Astrocyte (in vitro differentiated cells and primary cell): ENCODE measurements at regions not wholly inside any gene's neighbourhood (a gene's known extent, or its start where the extent isn't known, plus 50 kb on each side); places are given as distances from the start of the nearest gene placed in this dataset.

ENCODE experiments used
- DNase-seq: peaks from one replicate; pipeline ENCODE4 v3.0.0-alpha.2; 2010; ENCODE audit warnings: low read depth
- FAIRE-seq: peaks from 2 replicates; lab custom pipeline; 2011; peaks lifted over from hg19 to GRCh38; lab: Jason Lieb, UNC
- H2AFZ ChIP-seq: 2 replicates; pipeline ENCODE4 v1.6.0; 2012; ENCODE audit warnings: low read depth, low read length, inconsistent platforms
- H3K27ac ChIP-seq: 2 replicates; pipeline ENCODE4 v1.5.1; 2011; ENCODE audit warnings: low read depth, low read length, inconsistent platforms
- H3K27me3 ChIP-seq: 2 replicates; pipeline ENCODE4 v1.6.0; 2011; ENCODE audit warnings: low read length, inconsistent platforms; ENCODE audit not compliant: insufficient read depth
- H3K36me3 ChIP-seq: 2 replicates; pipeline ENCODE4 v1.5.1; 2011; ENCODE audit warnings: low read length, inconsistent platforms; ENCODE audit not compliant: insufficient read depth
- H3K4me1 ChIP-seq: 2 replicates; pipeline ENCODE4 v1.5.1; 2011; ENCODE audit warnings: low read length, inconsistent platforms; ENCODE audit not compliant: insufficient read depth
- H3K4me2 ChIP-seq: 2 replicates; pipeline ENCODE4 v1.6.0; 2012; ENCODE audit warnings: low read length, inconsistent platforms
- H3K4me3 ChIP-seq: 2 replicates; pipeline ENCODE4 v1.5.1; 2011; ENCODE audit warnings: low read depth, mild to moderate bottlenecking, low read length, inconsistent platforms; ENCODE audit not compliant: insufficient read depth
- H3K79me2 ChIP-seq: 2 replicates; pipeline ENCODE4 v1.6.0; 2012; ENCODE audit warnings: mild to moderate bottlenecking, low read length, inconsistent platforms; ENCODE audit not compliant: insufficient read depth
- H3K9ac ChIP-seq: 2 replicates; pipeline ENCODE4 v1.6.0; 2012; ENCODE audit warnings: mild to moderate bottlenecking, low read length, inconsistent platforms
- H3K9me3 ChIP-seq: 2 replicates; pipeline ENCODE4 v1.5.1; 2012; ENCODE audit warnings: low read depth, mild to moderate bottlenecking, low read length, inconsistent platforms; ENCODE audit not compliant: insufficient read depth
- H4K20me1 ChIP-seq: 2 replicates; pipeline ENCODE4 v1.6.0; 2012; ENCODE audit warnings: low read length, inconsistent platforms; ENCODE audit not compliant: insufficient read depth
- H3K27ac Mint-ChIP-seq: one replicate; pipeline ENCODE4 v1.8.0; 2021; ENCODE audit warnings: mild to moderate bottlenecking, mixed read lengths; ENCODE audit not compliant: unreplicated experiment
- H3K27me3 Mint-ChIP-seq: one replicate; pipeline ENCODE4 v1.8.0; 2021; ENCODE audit warnings: low read depth, mixed read lengths; ENCODE audit not compliant: unreplicated experiment
- H3K36me3 Mint-ChIP-seq: one replicate; pipeline ENCODE4 v1.8.0; 2021; ENCODE audit warnings: low read depth, mixed read lengths; ENCODE audit not compliant: unreplicated experiment
- H3K4me1 Mint-ChIP-seq: one replicate; pipeline ENCODE4 v1.8.0; 2021; ENCODE audit warnings: low read depth, mixed read lengths; ENCODE audit not compliant: unreplicated experiment
- H3K4me3 Mint-ChIP-seq: one replicate; pipeline ENCODE4 v1.8.0; 2021; ENCODE audit warnings: mild to moderate bottlenecking, moderate library complexity, mixed read lengths; ENCODE audit not compliant: unreplicated experiment
- H3K9me3 Mint-ChIP-seq: one replicate; pipeline ENCODE4 v1.8.0; 2021; ENCODE audit warnings: mild to moderate bottlenecking, mixed read lengths; ENCODE audit not compliant: unreplicated experiment
- EZH2 ChIP-seq: IDR thresholded peaks from 2 replicates; pipeline ENCODE4 v1.6.1; 2012; ENCODE audit warnings: mild to moderate bottlenecking, low read length, inconsistent platforms; ENCODE audit not compliant: insufficient read depth
- TF ChIP-seq, protein P1 (sequence below): IDR thresholded peaks from 2 replicates; pipeline ENCODE4 v1.5.1; 2011; ENCODE audit warnings: low read depth, mild to moderate bottlenecking, inconsistent platforms, low read length, moderate library complexity; ENCODE audit not compliant: insufficient read depth

DNA sequence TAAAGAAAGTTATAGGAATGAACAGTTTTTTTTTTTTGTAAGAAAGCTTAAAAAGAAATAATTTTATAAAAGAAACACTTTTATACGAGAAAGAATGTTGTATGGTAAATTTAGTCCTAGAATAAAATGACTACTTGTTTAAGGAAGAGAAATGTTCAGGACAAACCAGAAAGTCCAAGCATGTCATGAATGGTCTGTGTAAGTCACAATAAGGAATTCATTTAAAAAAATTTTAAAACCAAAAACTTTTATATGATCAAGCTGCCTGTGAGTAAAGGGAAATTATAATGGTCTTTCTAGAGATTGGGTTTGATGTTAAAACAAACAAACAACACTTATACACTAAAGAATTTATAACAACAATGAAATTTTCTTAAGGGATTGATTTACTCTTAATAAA, 858.9 kb upstream of the PCDH7 start:
- Histone ChIP-seq H3K4me3 (no peak overlapping the region), H3K9ac (no peak overlapping the region), H2AFZ (no peak overlapping the region), H4K20me1 (no peaks in the 10 kb centered on the region), H3K9me3 (peaks cover 4% of the 10 kb centered on the region), H3K4me1 (no peaks in the 10 kb centered on the region), H3K36me3 (no peaks in the 10 kb centered on the region), H3K79me2 (no peaks in the 10 kb centered on the region), H3K4me2 (no peak overlapping the region), H3K27ac (no peak overlapping the region), H3K27me3 (no peaks in the 10 kb centered on the region)
- TF ChIP-seq, protein P1, sequence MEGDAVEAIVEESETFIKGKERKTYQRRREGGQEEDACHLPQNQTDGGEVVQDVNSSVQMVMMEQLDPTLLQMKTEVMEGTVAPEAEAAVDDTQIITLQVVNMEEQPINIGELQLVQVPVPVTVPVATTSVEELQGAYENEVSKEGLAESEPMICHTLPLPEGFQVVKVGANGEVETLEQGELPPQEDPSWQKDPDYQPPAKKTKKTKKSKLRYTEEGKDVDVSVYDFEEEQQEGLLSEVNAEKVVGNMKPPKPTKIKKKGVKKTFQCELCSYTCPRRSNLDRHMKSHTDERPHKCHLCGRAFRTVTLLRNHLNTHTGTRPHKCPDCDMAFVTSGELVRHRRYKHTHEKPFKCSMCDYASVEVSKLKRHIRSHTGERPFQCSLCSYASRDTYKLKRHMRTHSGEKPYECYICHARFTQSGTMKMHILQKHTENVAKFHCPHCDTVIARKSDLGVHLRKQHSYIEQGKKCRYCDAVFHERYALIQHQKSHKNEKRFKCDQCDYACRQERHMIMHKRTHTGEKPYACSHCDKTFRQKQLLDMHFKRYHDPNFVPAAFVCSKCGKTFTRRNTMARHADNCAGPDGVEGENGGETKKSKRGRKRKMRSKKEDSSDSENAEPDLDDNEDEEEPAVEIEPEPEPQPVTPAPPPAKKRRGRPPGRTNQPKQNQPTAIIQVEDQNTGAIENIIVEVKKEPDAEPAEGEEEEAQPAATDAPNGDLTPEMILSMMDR: no peak
- no peak for TF ChIP-seq EZH2
- DNase-seq: no peak
- no peaks in the 10 kb centered on the region for H3K4me1 Mint-ChIP-seq
- H3K36me3 Mint-ChIP-seq: no peaks in the 10 kb centered on the region
- H3K4me3 Mint-ChIP-seq: no peak overlapping the region
- FAIRE-seq: no peak
- H3K9me3 Mint-ChIP-seq: peaks cover 7% of the 10 kb centered on the region
- H3K27me3 Mint-ChIP-seq: no peaks in the 10 kb centered on the region
- H3K27ac Mint-ChIP-seq: no peak overlapping the region

DNA sequence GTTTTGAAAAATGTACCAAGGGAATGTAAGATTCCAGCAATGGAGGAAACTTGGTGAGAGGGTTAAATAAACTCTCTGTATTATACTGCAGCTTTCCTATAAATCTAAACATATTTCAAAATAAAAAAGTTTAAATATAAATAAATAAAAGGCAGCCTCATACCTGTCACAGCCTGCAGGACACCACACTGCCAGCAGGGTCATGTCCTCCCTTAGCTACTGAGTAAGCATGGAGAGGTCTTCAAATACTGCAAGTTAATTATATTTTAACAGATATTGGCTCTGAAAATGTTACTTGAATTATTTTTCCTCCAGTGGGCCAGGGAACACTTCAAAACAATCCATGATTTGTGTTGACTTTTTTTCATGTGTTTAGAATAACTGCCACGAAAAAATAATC, 852.8 kb upstream of the PCDH7 start:
- DNase-seq: no peak
- FAIRE-seq: no peak
- H3K4me1 Mint-ChIP-seq: no peaks in the 10 kb centered on the region
- Histone ChIP-seq H3K79me2 (no peaks in the 10 kb centered on the region), H2AFZ (no peak overlapping the region), H3K4me2 (no peak overlapping the region), H3K4me3 (no peak overlapping the region), H4K20me1 (no peaks in the 10 kb centered on the region), H3K27ac (no peak overlapping the region), H3K9ac (no peak overlapping the region), H3K9me3 (no peaks in the 10 kb centered on the region), H3K36me3 (no peaks in the 10 kb centered on the region), H3K27me3 (no peaks in the 10 kb centered on the region), H3K4me1 (no peaks in the 10 kb centered on the region)
- H3K27ac Mint-ChIP-seq: no peak overlapping the region
- no peak overlapping the region for H3K4me3 Mint-ChIP-seq
- H3K36me3 Mint-ChIP-seq: no peaks in the 10 kb centered on the region
- TF ChIP-seq, protein P1: no peak
- TF ChIP-seq EZH2: no peak
- H3K9me3 Mint-ChIP-seq: peaks cover 4% of the 10 kb centered on the region
- no peaks in the 10 kb centered on the region for H3K27me3 Mint-ChIP-seq

DNA sequence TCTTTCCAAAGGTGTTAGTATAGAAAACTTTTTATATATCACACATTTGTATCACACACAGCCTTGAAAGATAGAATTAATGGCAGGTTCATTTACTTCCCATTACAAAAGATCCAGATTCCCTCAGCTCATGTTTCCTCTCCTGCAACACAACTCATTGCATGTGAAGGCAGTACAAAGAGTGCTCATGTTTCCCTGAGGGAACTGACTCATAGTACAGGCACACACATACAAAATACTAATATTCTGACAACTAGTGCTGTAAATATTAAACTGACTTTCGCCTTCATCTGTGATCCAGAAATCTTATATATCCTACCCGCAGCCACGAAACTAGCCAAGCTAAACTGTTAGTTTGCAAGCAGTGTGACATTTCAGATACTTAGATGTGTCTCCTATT, 819.8 kb upstream of the PCDH7 start:
- H2AFZ ChIP-seq: no peak overlapping the region
- H3K27ac ChIP-seq: no peak overlapping the region
- Mint-ChIP-seq H3K9me3 (no peaks in the 10 kb centered on the region), H3K27me3 (no peaks in the 10 kb centered on the region), H3K36me3 (no peaks in the 10 kb centered on the region), H3K27ac (no peak overlapping the region), H3K4me1 (no peaks in the 10 kb centered on the region), H3K4me3 (no peak overlapping the region)
- H3K27me3 ChIP-seq: no peaks in the 10 kb centered on the region
- no peaks in the 10 kb centered on the region for H3K79me2 ChIP-seq
- peaks cover 3% of the 10 kb centered on the region for H3K9me3 ChIP-seq
- H3K36me3 ChIP-seq: no peaks in the 10 kb centered on the region
- FAIRE-seq: no peak
- TF ChIP-seq, protein P1: no peak
- TF ChIP-seq EZH2: no peak
- H3K4me3 ChIP-seq: no peak overlapping the region
- no peak for DNase-seq
- no peaks in the 10 kb centered on the region for H4K20me1 ChIP-seq
- H3K9ac ChIP-seq: no peak overlapping the region
- H3K4me2 ChIP-seq: no peak overlapping the region
- H3K4me1 ChIP-seq: no peaks in the 10 kb centered on the region
